ENCODE measurements at regions not wholly inside any gene's neighbourhood (a gene's known extent, or its start where the extent isn't known, plus 50 kb on each side); places are given as distances from the start of the nearest gene placed in this dataset.

- Histone ChIP-seq H3K27ac (replicated peaks) (no peak overlapping the region), H3K9me3 (replicated peaks) (peaks cover 5% of the 10 kb centered on the region), H3K27me3 (ENCODE audit: low read depth) (no peaks in the 10 kb centered on the region), H3K36me3 (no peaks in the 10 kb centered on the region), H3K4me1 (no peaks in the 10 kb centered on the region), H3K4me3 (no peak overlapping the region)
- TF ChIP-seq CTCF (IDR thresholded peaks at IDR 0.05; ENCODE audit: borderline replicate concordance) = no peak
- DNase-seq = no peak
- intact Hi-C loops (cut with micrococcal nuclease) = no loop called here
Measured at GRCh38 chr4:161172396-161173026, 991.3 kb downstream of the FSTL5 start.

- no peak for DNase-seq
- Histone ChIP-seq H3K4me1 (no peaks in the 10 kb centered on the region), H3K27ac (replicated peaks) (no peak overlapping the region), H3K27me3 (ENCODE audit: low read depth) (no peaks in the 10 kb centered on the region), H3K36me3 (no peaks in the 10 kb centered on the region), H3K4me3 (no peak overlapping the region), H3K9me3 (replicated peaks) (peaks cover 5% of the 10 kb centered on the region)
- no peak for TF ChIP-seq CTCF (IDR thresholded peaks at IDR 0.05; ENCODE audit: borderline replicate concordance)
- intact Hi-C loops (cut with micrococcal nuclease) = no loop called here
Measured at GRCh38 chr4:161167539-161167938, 996.3 kb downstream of the FSTL5 start.

GRCh38 chr4:161160718-161161117, 1003.1 kb downstream of the FSTL5 start:
- TF ChIP-seq CTCF (IDR thresholded peaks at IDR 0.05; ENCODE audit: borderline replicate concordance) = no peak
- intact Hi-C loops (cut with micrococcal nuclease) = no loop called here
- Histone ChIP-seq H3K4me1 (no peaks in the 10 kb centered on the region), H3K27ac (replicated peaks) (no peak overlapping the region), H3K9me3 (replicated peaks) (no peaks in the 10 kb centered on the region), H3K4me3 (no peak overlapping the region), H3K27me3 (ENCODE audit: low read depth) (no peaks in the 10 kb centered on the region), H3K36me3 (no peaks in the 10 kb centered on the region)
- DNase-seq = no peak

GRCh38 chr4:161148051-161148450, 1015.7 kb downstream of the FSTL5 start:
- H3K27me3 ChIP-seq (ENCODE audit: low read depth) = no peaks in the 10 kb centered on the region
- no peaks in the 10 kb centered on the region for H3K36me3 ChIP-seq
- H3K4me1 ChIP-seq = no peaks in the 10 kb centered on the region
- intact Hi-C loops (cut with micrococcal nuclease) = no loop called here
- no peak overlapping the region for H3K27ac ChIP-seq (replicated peaks)
- no peak for DNase-seq
- H3K9me3 ChIP-seq (replicated peaks) = peaks cover 13% of the 10 kb centered on the region
- H3K4me3 ChIP-seq = no peak overlapping the region
- TF ChIP-seq CTCF (IDR thresholded peaks at IDR 0.05; ENCODE audit: borderline replicate concordance) = no peak

DNA sequence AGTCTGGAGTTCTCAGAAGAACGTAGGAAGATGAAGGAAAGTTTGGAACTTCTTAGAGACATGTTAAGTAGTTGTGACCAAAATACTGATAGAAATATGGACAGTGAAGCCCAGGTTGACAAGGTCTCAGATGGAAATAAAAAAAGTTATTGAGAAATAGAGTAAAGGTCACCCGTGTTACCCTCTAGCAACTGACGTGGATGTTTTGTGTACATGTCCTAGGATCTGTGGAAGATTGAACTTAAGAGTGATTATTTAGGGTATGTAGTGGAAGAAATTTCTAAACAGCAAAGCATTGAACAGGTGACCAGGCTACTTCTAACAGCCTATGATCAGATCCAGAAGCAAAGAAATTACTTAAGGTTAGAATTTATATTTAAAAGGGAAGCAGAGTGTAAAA, 1020.4 kb downstream of the FSTL5 start:
- intact Hi-C loops (cut with micrococcal nuclease) = no loop called here
- Histone ChIP-seq H3K36me3 (no peaks in the 10 kb centered on the region), H3K9me3 (replicated peaks) (peaks cover 48% of the 10 kb centered on the region), H3K27me3 (ENCODE audit: low read depth) (no peaks in the 10 kb centered on the region), H3K27ac (replicated peaks) (no peak overlapping the region), H3K4me1 (no peaks in the 10 kb centered on the region), H3K4me3 (no peak overlapping the region)
- no peak for DNase-seq
- TF ChIP-seq CTCF (IDR thresholded peaks at IDR 0.05; ENCODE audit: borderline replicate concordance) = no peak

Data from left ventricle myocardium inferior (tissue), 1 donor.